Tibial nerve (tissue), 4 donors: ENCODE measurements at regions not wholly inside any gene's neighbourhood (a gene's known extent, or its start where the extent isn't known, plus 50 kb on each side); places are given as distances from the start of the nearest gene placed in this dataset.

ENCODE experiments used
- CTCF ChIP-seq, 5 experiments: fragments of 200-600 bp in 3 of 5; fragments of 450-650 bp in 2 of 5; sonication (generic) in 3 of 5; IDR thresholded peaks; one replicate each; pipeline ENCODE4 v1.5.1; 2016 to 2019; ENCODE audit warnings: antibody characterized with exemption in 5 of 5, mild to moderate bottlenecking in 3 of 5, moderate library complexity in 2 of 5
- EP300 ChIP-seq, 2 donors: sonication (generic); formaldehyde crosslinking; IDR thresholded peaks; one replicate each; pipeline ENCODE4 v1.6.1; 2017; ENCODE audit warnings: antibody characterized with exemption in 2 of 2, mild to moderate bottlenecking in 1 of 2

- no peak for TF ChIP-seq CTCF (IDR thresholded peaks at IDR 0.05)
- TF ChIP-seq EP300 (IDR thresholded peaks at IDR 0.05): no peak
Measured at GRCh38 chr1:14426854-14427253, 171.6 kb upstream of the KAZN start.
